Erythroblast (primary cell): ENCODE measurements at regions not wholly inside any gene's neighbourhood (a gene's known extent, or its start where the extent isn't known, plus 50 kb on each side); places are given as distances from the start of the nearest gene placed in this dataset.
"Not testable (repeated sequence)": the region's sequence is repeated elsewhere in the genome, so short reads cannot be mapped to it uniquely, and the experiment has no call there.

ENCODE experiments used
- DNase-seq, 2 experiments: peaks; one replicate each; lab custom pipeline; 2025; lab: John Stamatoyannopoulos, UW
- GATA1 ChIP-seq: IDR thresholded peaks from 2 replicates; pipeline ENCODE4 v1.6.1; 2011; ENCODE audit warnings: low read depth, mild to moderate bottlenecking, control low read depth, low read length, moderate library complexity
- POLR2A ChIP-seq: IDR thresholded peaks from 2 replicates; pipeline ENCODE4 v1.6.1; 2011; ENCODE audit warnings: mild to moderate bottlenecking, low read length

- DNase-seq = no peak
- TF ChIP-seq POLR2A (no peak), GATA1 (no peak)
Measured at GRCh38 chr2:194870974-194871535, 786.0 kb upstream of the SLC39A10 start.

- DNase-seq = no peak
- TF ChIP-seq GATA1 (no peak), POLR2A (no peak)
Measured at GRCh38 chr2:194867328-194867727, 789.7 kb upstream of the SLC39A10 start.

GRCh38 chr2:194854941-194855340 is 802.1 kb upstream of the SLC39A10 start:
- TF ChIP-seq GATA1 (no peak), POLR2A (no peak)
- DNase-seq = no peak

- no peak for TF ChIP-seq GATA1
- TF ChIP-seq POLR2A = no peak
- DNase-seq = no peak
Measured at GRCh38 chr2:194842871-194843270, 814.2 kb upstream of the SLC39A10 start.

- not testable (repeated sequence) for DNase-seq
Measured at GRCh38 chr2:194834371-194834770, 822.7 kb upstream of the SLC39A10 start.

- no peak for DNase-seq
Measured at GRCh38 chr2:194826241-194826640, 830.8 kb upstream of the SLC39A10 start.

GRCh38 chr2:194824450-194824849 is 832.6 kb upstream of the SLC39A10 start:
- no peak for DNase-seq
- no peak for TF ChIP-seq POLR2A
- no peak for TF ChIP-seq GATA1

More at GRCh38 chr2:194826241-194826640, 830.8 kb upstream of the SLC39A10 start:
- TF ChIP-seq GATA1 (no peak), POLR2A (no peak)

GRCh38 chr2:194822657-194823056 is 834.4 kb upstream of the SLC39A10 start:
- DNase-seq = no peak
- TF ChIP-seq POLR2A (no peak), GATA1 (no peak)

- no peak for DNase-seq
- TF ChIP-seq GATA1 = no peak
- no peak for TF ChIP-seq POLR2A
Measured at GRCh38 chr2:194822097-194822496, 834.9 kb upstream of the SLC39A10 start.

- no peak for DNase-seq
- TF ChIP-seq GATA1 = no peak
- no peak for TF ChIP-seq POLR2A
Measured at GRCh38 chr2:194819367-194819766, 837.7 kb upstream of the SLC39A10 start.

GRCh38 chr2:194815475-194815874 is 841.6 kb upstream of the SLC39A10 start:
- no peak for TF ChIP-seq POLR2A
- TF ChIP-seq GATA1 = no peak
- DNase-seq = no peak

- no peak for DNase-seq
- TF ChIP-seq GATA1 (no peak), POLR2A (no peak)
Measured at GRCh38 chr2:194802589-194802988, 854.4 kb upstream of the SLC39A10 start.

GRCh38 chr2:194787071-194787470 is 870.0 kb upstream of the SLC39A10 start:
- not testable (repeated sequence) for DNase-seq

GRCh38 chr2:194771394-194771793 is 885.6 kb upstream of the SLC39A10 start:
- not testable (repeated sequence) for DNase-seq

- TF ChIP-seq GATA1 (no peak), POLR2A (no peak)
- DNase-seq = no peak
Measured at GRCh38 chr2:194769030-194769429, 888.0 kb upstream of the SLC39A10 start.

GRCh38 chr2:194765723-194766122 is 891.3 kb upstream of the SLC39A10 start:
- no peak for DNase-seq
- TF ChIP-seq POLR2A (no peak), GATA1 (no peak)
